Right lung (tissue), 2 donors: ENCODE measurements at regions not wholly inside any gene's neighbourhood (a gene's known extent, or its start where the extent isn't known, plus 50 kb on each side); places are given as distances from the start of the nearest gene placed in this dataset.
"Not testable (repeated sequence)": the region's sequence is repeated elsewhere in the genome, so short reads cannot be mapped to it uniquely, and the experiment has no call there.

Source experiments
- DNase-seq, 2 donors: peaks; one replicate each; pipeline ENCODE4 v3.0.0-alpha.2; 2013

GRCh38 chr16:64730261-64730660 is 391.6 kb downstream of the CDH11 start:
- DNase-seq = no peak

GRCh38 chr16:64724339-64724738 is 397.5 kb downstream of the CDH11 start:
- no peak for DNase-seq

- DNase-seq = no peak
Observed at GRCh38 chr16:64718486-64718885, 403.4 kb downstream of the CDH11 start.

- DNase-seq = no peak
Observed at GRCh38 chr16:64717871-64718270, 404.0 kb downstream of the CDH11 start.

- DNase-seq = no peak
Observed at GRCh38 chr16:64715624-64716023, 406.2 kb downstream of the CDH11 start.

- no peak for DNase-seq
Observed at GRCh38 chr16:64712026-64712425, 409.8 kb downstream of the CDH11 start.

- no peak for DNase-seq
Observed at GRCh38 chr16:64711596-64711995, 410.3 kb downstream of the CDH11 start.

- DNase-seq = no peak
Observed at GRCh38 chr16:64711026-64711425, 410.8 kb downstream of the CDH11 start.

- no peak for DNase-seq
Observed at GRCh38 chr16:64705443-64705842, 416.4 kb downstream of the CDH11 start.

- DNase-seq = no peak
Observed at GRCh38 chr16:64704386-64704785, 417.5 kb downstream of the CDH11 start.

GRCh38 chr16:64702415-64702814 is 419.4 kb downstream of the CDH11 start:
- DNase-seq = no peak

GRCh38 chr16:64700628-64701027 is 421.2 kb downstream of the CDH11 start:
- DNase-seq = no peak

GRCh38 chr16:64696866-64697265 is 425.0 kb downstream of the CDH11 start:
- DNase-seq = no peak

GRCh38 chr16:64695684-64696083 is 426.2 kb downstream of the CDH11 start:
- no peak for DNase-seq

GRCh38 chr16:64693946-64694345 is 427.9 kb downstream of the CDH11 start:
- no peak for DNase-seq

- DNase-seq = no peak
Observed at GRCh38 chr16:64687786-64688185, 434.1 kb downstream of the CDH11 start.

- no peak for DNase-seq
Observed at GRCh38 chr16:64687123-64687522, 434.7 kb downstream of the CDH11 start.

- no peak for DNase-seq
Observed at GRCh38 chr16:64679976-64680690, 441.7 kb downstream of the CDH11 start.

GRCh38 chr16:64669573-64669972 is 452.3 kb downstream of the CDH11 start:
- no peak for DNase-seq

- no peak for DNase-seq
Observed at GRCh38 chr16:64667334-64667877, 454.5 kb downstream of the CDH11 start.

GRCh38 chr16:64662312-64662711 is 459.6 kb downstream of the CDH11 start:
- DNase-seq = not testable (repeated sequence)

GRCh38 chr16:64659866-64660265 is 462.0 kb downstream of the CDH11 start:
- no peak for DNase-seq

- DNase-seq = no peak
Observed at GRCh38 chr16:64657316-64658011, 464.4 kb downstream of the CDH11 start.
